Heart left ventricle (tissue), 16 donors: ENCODE measurements at regions not wholly inside any gene's neighbourhood (a gene's known extent, or its start where the extent isn't known, plus 50 kb on each side); places are given as distances from the start of the nearest gene placed in this dataset.

ENCODE experiments used
- ATAC-seq, 4 donors: fragments of 200-7000 bp; cut with Tn5 transposase; one replicate each; pipeline ENCODE4 v1.9.1; 2020 to 2022; ENCODE audit warnings: moderate library complexity in 4 of 4, mild to moderate bottlenecking in 3 of 4, moderate number of reproducible peaks in 1 of 4
- DNase-seq, 5 donors: peaks; one replicate each; pipeline ENCODE4 v3.0.0-alpha.2; 2020
- H3K27ac ChIP-seq, 12 donors: fragments of 200-600 bp; sonication (generic) in 4 of 12; one replicate each; pipeline versions ENCODE4 v1.5.0 to v1.8.0; 2016 to 2022; ENCODE audit warnings: mild to moderate bottlenecking in 2 of 12
- H3K27me3 ChIP-seq, 9 donors: fragments of 200-600 bp; sonication (generic) in 2 of 9; one replicate each; pipeline versions ENCODE4 v1.5.1 to v1.8.0; 2016 to 2022; ENCODE audit warnings: mild to moderate bottlenecking in 3 of 9
- H3K36me3 ChIP-seq, 9 donors: fragments of 200-600 bp; sonication (generic) in 2 of 9; one replicate each; pipeline versions ENCODE4 v1.5.0 to v1.8.0; 2018 to 2022; ENCODE audit warnings: mild to moderate bottlenecking in 2 of 9
- H3K4me1 ChIP-seq, 12 donors: fragments of 200-600 bp; sonication (generic) in 4 of 12; one replicate each; pipeline versions ENCODE4 v1.5.0 to v1.8.0; 2016 to 2022; ENCODE audit warnings: mild to moderate bottlenecking in 3 of 12
- H3K4me3 ChIP-seq, 12 donors: fragments of 200-600 bp; sonication (generic) in 4 of 12; one replicate each; pipeline versions ENCODE4 v1.5.0 to v1.8.0; 2017 to 2022; ENCODE audit warnings: mild to moderate bottlenecking in 9 of 12, moderate library complexity in 4 of 12
- H3K9me3 ChIP-seq, 12 donors: fragments of 200-600 bp; sonication (generic) in 4 of 12; one replicate each; pipeline versions ENCODE4 v1.5.0 to v1.8.0; 2016 to 2022; ENCODE audit warnings: mild to moderate bottlenecking in 1 of 12
- POLR2A ChIP-seq, 2 donors: fragments of 450-650 bp; IDR thresholded peaks; one replicate each; pipeline ENCODE4 v1.6.1; 2017; ENCODE audit warnings: antibody characterized with exemption in 2 of 2, mild to moderate bottlenecking in 2 of 2, moderate library complexity in 2 of 2
- WGBS, 4 donors: extraction: QIAGEN DNeasy Blood & Tissue Kit in 2 of 4; methylation state at CpG; one replicate each; pipeline versions ENCODE4 v1.1.5 to v1.1.7; 2013 to 2018; 5-methylcytosine and 5-hydroxymethylcytosine counted together
- intact Hi-C, 10 donors: fragments of 100-400 bp; cut with DNase I; formaldehyde crosslinking; loops; one replicate each; pipeline versions ENCODE4 v1.11.1 to v1.14.2; 2022
- TF ChIP-seq, protein P1 (sequence below), 12 donors: fragments of 200-600 bp; sonication (generic) in 4 of 12; IDR thresholded peaks; one replicate each; pipeline versions ENCODE4 v1.5.0 to v1.8.0; 2018 to 2022; ENCODE audit warnings: antibody characterized with exemption in 12 of 12, mild to moderate bottlenecking in 5 of 12
- donor health status: ischemic (EF 13 %, LVEDD 7.1; RV severe dilation, severe dysfunction).
- donor health status: healthy with polysubstance abuse.
- donor health status: DM: no; HTN: yes; CAD: no.
- donor health status: DM: no; HTN: no; CAD: no.
- donor health status: ischemic (EF 25% LVEDD 6.9; RV normal size, moderate dysfunction).
- donor health status: ischemic (EF 25% LVEDD 5.7; RV mildly dilated, moderate dysfunction).
- donor health status: healthy.
- donor health status: DM: yes; HTN: yes; CAD: no.
- donor health status: ischemic (EF 35%, LVEDD 5.7; RV mildly dilated, moderate dysfunction).
- donor health status: nonischemic (EF 11% LVEDD 7.7; RV severe dilation, severe dysfunction).
- donor health status: DM: yes; HTN: yes; CAD: no.
- donor health status: PGD.
- donor health status: ischemic (EF 29% LVEDD 5.4; RV normal size, mild dysfunction).
- donor health status: nonischemic (EF 23%, LVEDD 6.1; RV moderate dilation, normal function).

DNA sequence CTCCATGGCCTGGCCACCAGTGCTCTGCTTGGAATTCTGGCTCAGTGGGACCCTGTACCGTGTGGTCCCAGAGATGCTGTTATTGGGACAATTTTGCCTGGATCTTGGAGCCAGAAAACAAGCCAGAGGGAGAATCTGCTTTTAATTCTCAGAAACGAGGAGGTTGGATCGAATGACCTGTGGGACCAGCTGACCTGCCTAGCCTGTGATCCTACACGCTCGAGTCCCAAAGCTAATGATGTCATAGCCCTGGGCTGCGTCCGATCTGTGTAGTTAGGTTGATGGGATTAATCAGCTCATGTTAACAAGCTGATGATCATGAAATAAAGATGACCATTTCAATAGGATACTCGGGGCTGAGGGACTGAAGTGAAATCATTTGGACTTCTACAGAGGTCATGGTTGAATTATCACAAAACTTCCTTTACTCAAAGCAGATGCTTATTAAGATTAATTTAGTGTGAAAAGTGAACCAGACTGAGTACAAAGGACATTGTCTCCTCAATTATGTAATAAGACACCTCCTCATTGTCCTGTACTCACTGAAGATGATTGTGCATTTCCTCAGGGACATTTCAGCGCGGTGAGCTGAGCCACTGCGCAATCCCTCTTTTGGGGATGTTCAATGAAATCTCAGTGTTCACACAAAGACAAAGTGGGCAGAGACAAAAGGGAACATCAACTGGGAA is 51.9 kb upstream of the STX18 start:
- H3K4me1 ChIP-seq, result no peaks in the 10 kb centered on the region
- 88 to 94% (median 89%) methylated on average over 11 of the region's 11 CpGs for WGBS, 4 donors
- no peaks in the 10 kb centered on the region for H3K36me3 ChIP-seq
- TF ChIP-seq POLR2A (IDR thresholded peaks at IDR 0.05), result no peak
- TF ChIP-seq, protein P1, sequence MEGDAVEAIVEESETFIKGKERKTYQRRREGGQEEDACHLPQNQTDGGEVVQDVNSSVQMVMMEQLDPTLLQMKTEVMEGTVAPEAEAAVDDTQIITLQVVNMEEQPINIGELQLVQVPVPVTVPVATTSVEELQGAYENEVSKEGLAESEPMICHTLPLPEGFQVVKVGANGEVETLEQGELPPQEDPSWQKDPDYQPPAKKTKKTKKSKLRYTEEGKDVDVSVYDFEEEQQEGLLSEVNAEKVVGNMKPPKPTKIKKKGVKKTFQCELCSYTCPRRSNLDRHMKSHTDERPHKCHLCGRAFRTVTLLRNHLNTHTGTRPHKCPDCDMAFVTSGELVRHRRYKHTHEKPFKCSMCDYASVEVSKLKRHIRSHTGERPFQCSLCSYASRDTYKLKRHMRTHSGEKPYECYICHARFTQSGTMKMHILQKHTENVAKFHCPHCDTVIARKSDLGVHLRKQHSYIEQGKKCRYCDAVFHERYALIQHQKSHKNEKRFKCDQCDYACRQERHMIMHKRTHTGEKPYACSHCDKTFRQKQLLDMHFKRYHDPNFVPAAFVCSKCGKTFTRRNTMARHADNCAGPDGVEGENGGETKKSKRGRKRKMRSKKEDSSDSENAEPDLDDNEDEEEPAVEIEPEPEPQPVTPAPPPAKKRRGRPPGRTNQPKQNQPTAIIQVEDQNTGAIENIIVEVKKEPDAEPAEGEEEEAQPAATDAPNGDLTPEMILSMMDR (IDR thresholded peaks at IDR 0.05), result no peak
- no peaks in the 10 kb centered on the region for H3K27me3 ChIP-seq
- H3K9me3 ChIP-seq, result peaks cover 0 to 23% (median 9%) of the 10 kb centered on the region in 12 donors
- intact Hi-C loops, result no loop called here
- ATAC-seq, result no peak
- DNase-seq, result no peak
- no peak overlapping the region for H3K27ac ChIP-seq
- no peak overlapping the region for H3K4me3 ChIP-seq

DNA sequence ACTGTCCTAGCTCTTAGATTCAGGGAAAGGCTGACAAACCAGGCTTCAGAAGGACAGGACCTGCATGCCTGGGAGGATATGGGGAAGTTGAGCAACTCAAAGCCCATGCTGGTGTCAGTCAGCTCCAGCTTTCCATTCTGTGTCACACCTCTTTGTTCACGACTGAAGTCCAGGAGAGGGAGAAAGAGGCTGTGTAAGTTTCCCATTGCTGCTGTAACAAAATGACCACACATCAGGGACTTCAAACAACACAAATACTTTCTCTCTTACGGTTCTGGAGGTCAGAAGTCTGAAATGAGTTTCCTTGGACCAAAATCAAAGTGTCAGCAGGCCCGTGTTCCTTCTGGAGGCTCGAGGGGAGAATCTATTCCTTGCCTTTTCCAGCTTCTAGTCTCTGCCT is 50.6 kb upstream of the STX18 start:
- Histone ChIP-seq H3K4me3 (no peak overlapping the region), H3K4me1 (no peaks in the 10 kb centered on the region), H3K27me3 (no peaks in the 10 kb centered on the region), H3K36me3 (no peaks in the 10 kb centered on the region), H3K9me3 (peaks cover 0 to 23% (median 9%) of the 10 kb centered on the region in 12 donors), H3K27ac (no peak overlapping the region)
- DNase-seq (no peak), ATAC-seq (no peak)
- intact Hi-C loops, result no loop called here
- WGBS, 4 donors, result 45 to 74% (median 72%) methylated on average over 4 of the region's 4 CpGs
- no peak for TF ChIP-seq POLR2A (IDR thresholded peaks at IDR 0.05)
- TF ChIP-seq, protein P1 (IDR thresholded peaks at IDR 0.05), result no peak
